ENCODE measurements at regions not wholly inside any gene's neighbourhood (a gene's known extent, or its start where the extent isn't known, plus 50 kb on each side); places are given as distances from the start of the nearest gene placed in this dataset.

GRCh38 chr14:101220921-101221510 is 317.5 kb upstream of the RTL1 start:
- DNase-seq, result no peak

- DNase-seq, result no peak
These were observed 318.1 kb upstream of the RTL1 start for GRCh38 chr14:101221549-101222160.

GRCh38 chr14:101222362-101223070 is 319.0 kb upstream of the RTL1 start:
- no peak for DNase-seq

GRCh38 chr14:101223127-101223526 is 319.6 kb upstream of the RTL1 start:
- DNase-seq, result no peak

GRCh38 chr14:101223561-101224162 is 320.1 kb upstream of the RTL1 start:
- DNase-seq, result no peak

GRCh38 chr14:101224356-101225156 is 321.0 kb upstream of the RTL1 start:
- DNase-seq, result no peak

- DNase-seq, result no peak
These were observed 321.9 kb upstream of the RTL1 start for GRCh38 chr14:101225157-101226152.

- no peak for DNase-seq
These were observed 322.7 kb upstream of the RTL1 start for GRCh38 chr14:101226265-101226602.

- no peak for DNase-seq
These were observed 323.3 kb upstream of the RTL1 start for GRCh38 chr14:101226603-101227425.

GRCh38 chr14:101227611-101228594 is 324.4 kb upstream of the RTL1 start:
- no peak for DNase-seq

GRCh38 chr14:101228949-101229541 is 325.5 kb upstream of the RTL1 start:
- no peak for DNase-seq

GRCh38 chr14:101229666-101230065 is 326.1 kb upstream of the RTL1 start:
- DNase-seq, result no peak

- DNase-seq, result no peak
These were observed 326.8 kb upstream of the RTL1 start for GRCh38 chr14:101230161-101230850.

GRCh38 chr14:101230851-101231550 is 327.5 kb upstream of the RTL1 start:
- DNase-seq, result no peak

GRCh38 chr14:101231828-101232227 is 328.3 kb upstream of the RTL1 start:
- DNase-seq, result no peak

GRCh38 chr14:101232340-101233020 is 328.8 kb upstream of the DIO3 start:
- DNase-seq, result no peak

- no peak for DNase-seq
These were observed 328.3 kb upstream of the DIO3 start for GRCh38 chr14:101233021-101233366.

GRCh38 chr14:101233391-101233790 is 327.9 kb upstream of the DIO3 start:
- DNase-seq, result no peak
